Activated CD4-positive, alpha-beta T cell treated with anti-CD3 and anti-CD28 coated beads, Interleukin-2, amount 10 ng/mL, durations not matched to agents 7 days and 5 days (primary cell): ENCODE measurements at regions not wholly inside any gene's neighbourhood (a gene's known extent, or its start where the extent isn't known, plus 50 kb on each side); places are given as distances from the start of the nearest gene placed in this dataset.
A peak's percentile ranks its signal among the peaks of the same experiment; 100 is the strongest.

Experiments used
- CTCF ChIA-PET: fragments of 350-600 bp; sonication (Branson Sonifier 250); formaldehyde crosslinking; loops from one replicate; lab custom pipeline; 2021; ENCODE audit warnings: antibody characterized with exemption; lab: Charles Lee
- POLR2A ChIA-PET: fragments of 350-600 bp; sonication (Branson Sonifier 250); formaldehyde crosslinking; loops from one replicate; lab custom pipeline; 2021; ENCODE audit warnings: antibody characterized with exemption; lab: Charles Lee
- DNase-seq: peaks from one replicate; pipeline ENCODE4 v3.0.0-alpha.2; 2020
- H3K27ac Mint-ChIP-seq: one replicate; pipeline ENCODE4 v1.8.0; 2021; ENCODE audit warnings: mild to moderate bottlenecking, moderate library complexity, mixed read lengths
- H3K27me3 Mint-ChIP-seq: one replicate; pipeline ENCODE4 v1.8.0; 2021; ENCODE audit warnings: mixed read lengths
- H3K36me3 Mint-ChIP-seq: one replicate; pipeline ENCODE4 v1.8.0; 2021; ENCODE audit warnings: low read depth, mixed read lengths
- H3K4me1 Mint-ChIP-seq: one replicate; pipeline ENCODE4 v1.8.0; 2021; ENCODE audit warnings: mixed read lengths
- H3K4me3 Mint-ChIP-seq: one replicate; pipeline ENCODE4 v1.8.0; 2021; ENCODE audit warnings: mild to moderate bottlenecking, moderate library complexity, mixed read lengths
- H3K9me3 Mint-ChIP-seq: one replicate; pipeline ENCODE4 v1.8.0; 2021; ENCODE audit warnings: mixed read lengths

GRCh38 chr7:25549271-25549921, 321.1 kb upstream of the NPVF start:
- no peaks in the 10 kb centered on the region for H3K4me1 Mint-ChIP-seq
- no peak overlapping the region for H3K27ac Mint-ChIP-seq
- POLR2A ChIA-PET = no interaction called here
- no peaks in the 10 kb centered on the region for H3K36me3 Mint-ChIP-seq
- no peak overlapping the region for H3K4me3 Mint-ChIP-seq
- CTCF ChIA-PET = no interaction called here
- no peaks in the 10 kb centered on the region for H3K9me3 Mint-ChIP-seq
- no peak for DNase-seq
- H3K27me3 Mint-ChIP-seq = no peaks in the 10 kb centered on the region

- Mint-ChIP-seq H3K36me3 (no peaks in the 10 kb centered on the region), H3K9me3 (no peaks in the 10 kb centered on the region), H3K27me3 (no peaks in the 10 kb centered on the region), H3K4me1 (no peaks in the 10 kb centered on the region), H3K4me3 (no peak overlapping the region), H3K27ac (no peak overlapping the region)
- CTCF ChIA-PET = no interaction called here
- POLR2A ChIA-PET = no interaction called here
- no peak for DNase-seq
Measured at GRCh38 chr7:25550149-25550548, 321.9 kb upstream of the NPVF start.

- CTCF ChIA-PET = no interaction called here
- POLR2A ChIA-PET = no interaction called here
- Mint-ChIP-seq H3K4me3 (no peak overlapping the region), H3K4me1 (peaks cover 6% of the 10 kb centered on the region), H3K27me3 (no peaks in the 10 kb centered on the region), H3K36me3 (no peaks in the 10 kb centered on the region), H3K9me3 (no peaks in the 10 kb centered on the region), H3K27ac (no peak overlapping the region)
- no peak for DNase-seq
Measured at GRCh38 chr7:25552998-25553397, 324.7 kb upstream of the NPVF start.

GRCh38 chr7:25553580-25554291, 325.4 kb upstream of the NPVF start:
- peaks cover 6% of the 10 kb centered on the region for H3K4me1 Mint-ChIP-seq
- H3K9me3 Mint-ChIP-seq = no peaks in the 10 kb centered on the region
- POLR2A ChIA-PET = no interaction called here
- no peak for DNase-seq
- no peaks in the 10 kb centered on the region for H3K36me3 Mint-ChIP-seq
- H3K27ac Mint-ChIP-seq = no peak overlapping the region
- H3K27me3 Mint-ChIP-seq = no peaks in the 10 kb centered on the region
- H3K4me3 Mint-ChIP-seq = no peak overlapping the region
- CTCF ChIA-PET = no interaction called here

- no peaks in the 10 kb centered on the region for H3K27me3 Mint-ChIP-seq
- no peaks in the 10 kb centered on the region for H3K36me3 Mint-ChIP-seq
- DNase-seq = no peak
- no peak overlapping the region for H3K4me3 Mint-ChIP-seq
- no peak overlapping the region for H3K27ac Mint-ChIP-seq
- H3K9me3 Mint-ChIP-seq = no peaks in the 10 kb centered on the region
- CTCF ChIA-PET = no interaction called here
- H3K4me1 Mint-ChIP-seq = peaks cover 6% of the 10 kb centered on the region
- POLR2A ChIA-PET = no interaction called here
Measured at GRCh38 chr7:25557379-25557917, 329.2 kb upstream of the NPVF start.

- H3K27ac Mint-ChIP-seq = no peak overlapping the region
- CTCF ChIA-PET = no interaction called here
Measured at GRCh38 chr7:25557930-25558329, 329.6 kb upstream of the NPVF start.

GRCh38 chr7:25558605-25559004, 330.3 kb upstream of the NPVF start:
- ChIA-PET POLR2A (no interaction called here), CTCF (no interaction called here)
- Mint-ChIP-seq H3K9me3 (no peaks in the 10 kb centered on the region), H3K27ac (no peak overlapping the region), H3K36me3 (no peaks in the 10 kb centered on the region), H3K27me3 (no peaks in the 10 kb centered on the region), H3K4me1 (peaks cover 6% of the 10 kb centered on the region), H3K4me3 (no peak overlapping the region)
- DNase-seq = no peak

More at GRCh38 chr7:25557930-25558329, 329.6 kb upstream of the NPVF start:
- Mint-ChIP-seq H3K9me3 (no peaks in the 10 kb centered on the region), H3K27me3 (no peaks in the 10 kb centered on the region), H3K4me1 (peaks cover 6% of the 10 kb centered on the region), H3K4me3 (no peak overlapping the region), H3K36me3 (no peaks in the 10 kb centered on the region)
- POLR2A ChIA-PET = no interaction called here
- no peak for DNase-seq

GRCh38 chr7:25559581-25560367, 331.5 kb upstream of the NPVF start:
- no peaks in the 10 kb centered on the region for H3K27me3 Mint-ChIP-seq
- POLR2A ChIA-PET = no interaction called here
- H3K36me3 Mint-ChIP-seq = no peaks in the 10 kb centered on the region
- H3K4me1 Mint-ChIP-seq = peaks cover 6% of the 10 kb centered on the region
- H3K9me3 Mint-ChIP-seq = no peaks in the 10 kb centered on the region
- CTCF ChIA-PET = no interaction called here
- no peak overlapping the region for H3K4me3 Mint-ChIP-seq
- no peak overlapping the region for H3K27ac Mint-ChIP-seq
- DNase-seq = no peak

- Mint-ChIP-seq H3K4me1 (peaks cover 4% of the 10 kb centered on the region), H3K27ac (no peak overlapping the region), H3K27me3 (no peaks in the 10 kb centered on the region), H3K9me3 (no peaks in the 10 kb centered on the region), H3K4me3 (no peak overlapping the region), H3K36me3 (no peaks in the 10 kb centered on the region)
- POLR2A ChIA-PET = no interaction called here
- DNase-seq = no peak
- CTCF ChIA-PET = interaction anchor here (0.6 to 1.4 kb wide), 2 partner anchors 27 to 366 kb away, joined by 3 read pairs; no protein-coding TSS in a partner anchor
Measured at GRCh38 chr7:25562673-25563182, 334.4 kb upstream of the NPVF start.

GRCh38 chr7:25565002-25565401, 336.7 kb upstream of the NPVF start:
- no peaks in the 10 kb centered on the region for H3K27me3 Mint-ChIP-seq
- H3K36me3 Mint-ChIP-seq = no peaks in the 10 kb centered on the region
- ChIA-PET POLR2A (no interaction called here), CTCF (interaction anchor here (0.8 to 3.6 kb wide), 6 partner anchors 8 to 305 kb away, joined by 3 to 22 read pairs (median 4); no protein-coding TSS in a partner anchor)
- H3K4me1 Mint-ChIP-seq = peaks cover 7% of the 10 kb centered on the region
- DNase-seq = no peak
- no peak overlapping the region for H3K27ac Mint-ChIP-seq
- H3K4me3 Mint-ChIP-seq = no peak overlapping the region
- no peaks in the 10 kb centered on the region for H3K9me3 Mint-ChIP-seq

GRCh38 chr7:25565949-25566348, 337.7 kb upstream of the NPVF start:
- Mint-ChIP-seq H3K4me3 (no peak overlapping the region), H3K27me3 (no peaks in the 10 kb centered on the region), H3K4me1 (peaks cover 7% of the 10 kb centered on the region), H3K9me3 (no peaks in the 10 kb centered on the region), H3K27ac (no peak overlapping the region), H3K36me3 (no peaks in the 10 kb centered on the region)
- ChIA-PET POLR2A (no interaction called here), CTCF (interaction anchor here (1.2 to 3.6 kb wide), 2 partner anchors 285 to 306 kb away, joined by 3 to 22 read pairs; no protein-coding TSS in a partner anchor)
- DNase-seq = peak; percentile 73

- Mint-ChIP-seq H3K27me3 (no peaks in the 10 kb centered on the region), H3K9me3 (no peaks in the 10 kb centered on the region), H3K4me1 (peaks cover 7% of the 10 kb centered on the region), H3K4me3 (no peak overlapping the region), H3K36me3 (no peaks in the 10 kb centered on the region), H3K27ac (no peak overlapping the region)
- CTCF ChIA-PET = interaction anchor here (1.5 to 3.6 kb wide), 2 partner anchors 175 to 307 kb away, joined by 3 to 22 read pairs; no protein-coding TSS in a partner anchor
- no peak for DNase-seq
- POLR2A ChIA-PET = no interaction called here
Measured at GRCh38 chr7:25567430-25567829, 339.1 kb upstream of the NPVF start.
